GM23338 (cell line): ENCODE measurements at regions not wholly inside any gene's neighbourhood (a gene's known extent, or its start where the extent isn't known, plus 50 kb on each side); places are given as distances from the start of the nearest gene placed in this dataset.

Source experiments
- ATAC-seq: fragments of 200-7000 bp; cut with Tn5 transposase; 3 replicates; pipeline ENCODE4 v1.9.1; 2020
- DNase-seq: peaks from one replicate; pipeline ENCODE4 v3.0.0-alpha.2; 2015; ENCODE audit warnings: low spot score
- H2AFZ ChIP-seq: fragments of 200-600 bp; sonication (generic); 2 replicates; pipeline ENCODE4 v1.8.0; 2016; ENCODE audit warnings: antibody characterized with exemption, mild to moderate bottlenecking, moderate library complexity
- H3F3A ChIP-seq: fragments of 200-600 bp; sonication (generic); replicated peaks from 2 replicates; pipeline ENCODE4 v1.8.0; 2017; ENCODE audit warnings: antibody characterized with exemption, mixed run types, low read depth
- H3K27ac ChIP-seq: fragments of 200-600 bp; sonication (generic); 2 replicates; pipeline ENCODE4 v1.6.1; 2016; ENCODE audit warnings: low read depth
- H3K27me3 ChIP-seq: fragments of 200-600 bp; sonication (generic); 2 replicates; pipeline ENCODE4 v1.8.0; 2016; ENCODE audit warnings: mild to moderate bottlenecking, mixed run types, moderate library complexity; ENCODE audit not compliant: insufficient read depth
- H3K36me3 ChIP-seq: fragments of 200-600 bp; sonication (generic); 2 replicates; pipeline ENCODE4 v1.8.0; 2016; ENCODE audit warnings: mild to moderate bottlenecking; ENCODE audit not compliant: insufficient read depth
- H3K4me1 ChIP-seq: fragments of 200-600 bp; sonication (generic); 2 replicates; pipeline ENCODE4 v1.8.0; 2016; ENCODE audit warnings: mild to moderate bottlenecking, moderate library complexity; ENCODE audit not compliant: insufficient read depth
- H3K4me2 ChIP-seq: fragments of 200-600 bp; sonication (generic); 2 replicates; pipeline ENCODE4 v1.7.1; 2017; ENCODE audit warnings: mixed run types
- H3K4me3 ChIP-seq: fragments of 200-600 bp; sonication (generic); 2 replicates; pipeline ENCODE4 v1.6.1; 2016; ENCODE audit warnings: mixed run types
- H3K79me2 ChIP-seq: fragments of 200-600 bp; sonication (generic); replicated peaks from 2 replicates; pipeline ENCODE4 v1.8.0; 2017; ENCODE audit warnings: mild to moderate bottlenecking; ENCODE audit not compliant: insufficient read depth
- H3K9me2 ChIP-seq: fragments of 200-600 bp; sonication (generic); 2 replicates; pipeline ENCODE4 v1.8.0; 2017; ENCODE audit not compliant: insufficient read depth
- H4K20me1 ChIP-seq: fragments of 200-600 bp; sonication (generic); replicated peaks from 2 replicates; pipeline ENCODE4 v1.8.0; 2017; ENCODE audit warnings: mild to moderate bottlenecking; ENCODE audit not compliant: insufficient read depth
- H3K27ac Mint-ChIP-seq: 2 replicates; pipeline ENCODE4 v1.8.0; 2020; ENCODE audit warnings: inconsistent platforms, mild to moderate bottlenecking, moderate library complexity, mixed read lengths
- H3K27me3 Mint-ChIP-seq: 3 replicates; pipeline ENCODE4 v1.8.0; 2022; ENCODE audit warnings: low read depth, mild to moderate bottlenecking, moderate library complexity, mixed read lengths, inconsistent platforms; ENCODE audit not compliant: insufficient read depth, poor library complexity
- H3K36me3 Mint-ChIP-seq: 3 replicates; pipeline ENCODE4 v1.8.0; 2021; ENCODE audit warnings: low read depth, mild to moderate bottlenecking, inconsistent platforms, moderate library complexity, mixed read lengths
- H3K4me1 Mint-ChIP-seq: 3 replicates; pipeline ENCODE4 v1.8.0; 2020; ENCODE audit warnings: mild to moderate bottlenecking, inconsistent platforms, mixed read lengths
- H3K4me3 Mint-ChIP-seq: 3 replicates; pipeline ENCODE4 v1.8.0; 2021; ENCODE audit warnings: moderate library complexity, mild to moderate bottlenecking, inconsistent platforms, mixed read lengths
- H3K9me3 Mint-ChIP-seq: 3 replicates; pipeline ENCODE4 v1.8.0; 2020; ENCODE audit warnings: moderate library complexity, mild to moderate bottlenecking, inconsistent platforms, mixed read lengths
- CREB1 ChIP-seq: fragments of 250-450 bp; sonication (Bioruptor Pico); IDR thresholded peaks from 2 replicates; pipeline ENCODE4 v1.5.0; 2020; ENCODE audit warnings: low read depth, mild to moderate bottlenecking, moderate library complexity
- EZH2 ChIP-seq: fragments of 200-600 bp; sonication (generic); IDR thresholded peaks from one replicate; pipeline ENCODE4 v1.8.0; 2017; ENCODE audit warnings: antibody characterized with exemption, mild to moderate bottlenecking, low read depth; ENCODE audit not compliant: unreplicated experiment
- EZH2phosphoT487 ChIP-seq: fragments of 200-600 bp; sonication (generic); IDR thresholded peaks from one replicate; pipeline ENCODE4 v1.8.1; 2018; ENCODE audit warnings: antibody characterized with exemption; ENCODE audit not compliant: unreplicated experiment
- JUNB ChIP-seq: IDR thresholded peaks from one replicate; pipeline ENCODE4 v1.6.1; 2016; ENCODE audit warnings: antibody characterized with exemption; ENCODE audit not compliant: unreplicated experiment
- NANOG ChIP-seq: IDR thresholded peaks from 2 replicates; pipeline ENCODE4 v1.6.1; 2016; ENCODE audit warnings: antibody characterized with exemption, borderline replicate concordance
- POLR2AphosphoS5 ChIP-seq: IDR thresholded peaks from 2 replicates; pipeline ENCODE4 v1.6.1; 2016; ENCODE audit warnings: antibody characterized with exemption, low read depth
- STAT1 ChIP-seq: IDR thresholded peaks from one replicate; pipeline ENCODE4 v1.6.1; 2016; ENCODE audit warnings: antibody characterized with exemption; ENCODE audit not compliant: unreplicated experiment
- ZNF114 ChIP-seq: fragments of 250-450 bp; sonication (Bioruptor Pico); IDR thresholded peaks from 2 replicates; pipeline ENCODE4 v1.5.0; 2020; ENCODE audit warnings: mild to moderate bottlenecking, moderate library complexity
- ZNF331 ChIP-seq: fragments of 250-450 bp; sonication (Bioruptor Pico); IDR thresholded peaks from 2 replicates; pipeline ENCODE4 v1.5.0; 2020; ENCODE audit warnings: low read depth, mild to moderate bottlenecking, moderate library complexity
- TF ChIP-seq, protein P1 (sequence below): IDR thresholded peaks from one replicate; pipeline ENCODE4 v1.6.1; 2018; ENCODE audit warnings: antibody characterized with exemption; ENCODE audit not compliant: unreplicated experiment
- TF ChIP-seq, protein P2 (sequence below), 2 experiments: fragments of 200-600 bp in 1 of 2; sonication (generic) in 1 of 2; conservative IDR thresholded peaks; 2 replicates each; pipeline versions ENCODE4 v1.5.1 to v1.6.1; 2016 to 2017; ENCODE audit warnings: antibody characterized with exemption in 2 of 2, low read depth in 2 of 2, mild to moderate bottlenecking in 2 of 2, moderate library complexity in 1 of 2
- TF ChIP-seq, protein P3 (sequence below): IDR thresholded peaks from 2 replicates; pipeline ENCODE4 v1.6.1; 2016; ENCODE audit warnings: antibody characterized with exemption

- TF ChIP-seq, protein P1, sequence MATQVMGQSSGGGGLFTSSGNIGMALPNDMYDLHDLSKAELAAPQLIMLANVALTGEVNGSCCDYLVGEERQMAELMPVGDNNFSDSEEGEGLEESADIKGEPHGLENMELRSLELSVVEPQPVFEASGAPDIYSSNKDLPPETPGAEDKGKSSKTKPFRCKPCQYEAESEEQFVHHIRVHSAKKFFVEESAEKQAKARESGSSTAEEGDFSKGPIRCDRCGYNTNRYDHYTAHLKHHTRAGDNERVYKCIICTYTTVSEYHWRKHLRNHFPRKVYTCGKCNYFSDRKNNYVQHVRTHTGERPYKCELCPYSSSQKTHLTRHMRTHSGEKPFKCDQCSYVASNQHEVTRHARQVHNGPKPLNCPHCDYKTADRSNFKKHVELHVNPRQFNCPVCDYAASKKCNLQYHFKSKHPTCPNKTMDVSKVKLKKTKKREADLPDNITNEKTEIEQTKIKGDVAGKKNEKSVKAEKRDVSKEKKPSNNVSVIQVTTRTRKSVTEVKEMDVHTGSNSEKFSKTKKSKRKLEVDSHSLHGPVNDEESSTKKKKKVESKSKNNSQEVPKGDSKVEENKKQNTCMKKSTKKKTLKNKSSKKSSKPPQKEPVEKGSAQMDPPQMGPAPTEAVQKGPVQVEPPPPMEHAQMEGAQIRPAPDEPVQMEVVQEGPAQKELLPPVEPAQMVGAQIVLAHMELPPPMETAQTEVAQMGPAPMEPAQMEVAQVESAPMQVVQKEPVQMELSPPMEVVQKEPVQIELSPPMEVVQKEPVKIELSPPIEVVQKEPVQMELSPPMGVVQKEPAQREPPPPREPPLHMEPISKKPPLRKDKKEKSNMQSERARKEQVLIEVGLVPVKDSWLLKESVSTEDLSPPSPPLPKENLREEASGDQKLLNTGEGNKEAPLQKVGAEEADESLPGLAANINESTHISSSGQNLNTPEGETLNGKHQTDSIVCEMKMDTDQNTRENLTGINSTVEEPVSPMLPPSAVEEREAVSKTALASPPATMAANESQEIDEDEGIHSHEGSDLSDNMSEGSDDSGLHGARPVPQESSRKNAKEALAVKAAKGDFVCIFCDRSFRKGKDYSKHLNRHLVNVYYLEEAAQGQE, result no peak
- TF ChIP-seq NANOG (no peak), CREB1 (no peak), EZH2phosphoT487 (no peak), ZNF114 (CRISPR knock-in tag) (no peak), POLR2AphosphoS5 (no peak), ZNF331 (CRISPR knock-in tag) (no peak), JUNB (no peak), STAT1 (no peak)
- TF ChIP-seq, protein P2, sequence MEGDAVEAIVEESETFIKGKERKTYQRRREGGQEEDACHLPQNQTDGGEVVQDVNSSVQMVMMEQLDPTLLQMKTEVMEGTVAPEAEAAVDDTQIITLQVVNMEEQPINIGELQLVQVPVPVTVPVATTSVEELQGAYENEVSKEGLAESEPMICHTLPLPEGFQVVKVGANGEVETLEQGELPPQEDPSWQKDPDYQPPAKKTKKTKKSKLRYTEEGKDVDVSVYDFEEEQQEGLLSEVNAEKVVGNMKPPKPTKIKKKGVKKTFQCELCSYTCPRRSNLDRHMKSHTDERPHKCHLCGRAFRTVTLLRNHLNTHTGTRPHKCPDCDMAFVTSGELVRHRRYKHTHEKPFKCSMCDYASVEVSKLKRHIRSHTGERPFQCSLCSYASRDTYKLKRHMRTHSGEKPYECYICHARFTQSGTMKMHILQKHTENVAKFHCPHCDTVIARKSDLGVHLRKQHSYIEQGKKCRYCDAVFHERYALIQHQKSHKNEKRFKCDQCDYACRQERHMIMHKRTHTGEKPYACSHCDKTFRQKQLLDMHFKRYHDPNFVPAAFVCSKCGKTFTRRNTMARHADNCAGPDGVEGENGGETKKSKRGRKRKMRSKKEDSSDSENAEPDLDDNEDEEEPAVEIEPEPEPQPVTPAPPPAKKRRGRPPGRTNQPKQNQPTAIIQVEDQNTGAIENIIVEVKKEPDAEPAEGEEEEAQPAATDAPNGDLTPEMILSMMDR (conservative IDR thresholded peaks at IDR 0.05; ENCODE audit: low read depth in 2 of 2), result no peak
- TF ChIP-seq, protein P3, sequence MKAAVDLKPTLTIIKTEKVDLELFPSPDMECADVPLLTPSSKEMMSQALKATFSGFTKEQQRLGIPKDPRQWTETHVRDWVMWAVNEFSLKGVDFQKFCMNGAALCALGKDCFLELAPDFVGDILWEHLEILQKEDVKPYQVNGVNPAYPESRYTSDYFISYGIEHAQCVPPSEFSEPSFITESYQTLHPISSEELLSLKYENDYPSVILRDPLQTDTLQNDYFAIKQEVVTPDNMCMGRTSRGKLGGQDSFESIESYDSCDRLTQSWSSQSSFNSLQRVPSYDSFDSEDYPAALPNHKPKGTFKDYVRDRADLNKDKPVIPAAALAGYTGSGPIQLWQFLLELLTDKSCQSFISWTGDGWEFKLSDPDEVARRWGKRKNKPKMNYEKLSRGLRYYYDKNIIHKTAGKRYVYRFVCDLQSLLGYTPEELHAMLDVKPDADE, result no peak
Measured at GRCh38 chr12:81987371-81987770, 228.2 kb upstream of the PPFIA2 start (continued).

GRCh38 chr12:81976661-81977060 is 217.5 kb upstream of the PPFIA2 start:
- no peak overlapping the region for H3K27ac ChIP-seq
- H3K79me2 ChIP-seq, result no peaks in the 10 kb centered on the region
- TF ChIP-seq ZNF331 (CRISPR knock-in tag), result no peak
- TF ChIP-seq, protein P3, result no peak
- TF ChIP-seq, protein P1, result no peak
- TF ChIP-seq EZH2, result no peak
- TF ChIP-seq JUNB, result no peak
- TF ChIP-seq ZNF114 (CRISPR knock-in tag), result no peak
- no peak for TF ChIP-seq CREB1
- TF ChIP-seq, protein P2 (conservative IDR thresholded peaks at IDR 0.05; ENCODE audit: low read depth in 2 of 2), result no peak
- no peak for TF ChIP-seq EZH2phosphoT487
- no peak for TF ChIP-seq NANOG
- no peak for TF ChIP-seq STAT1
- 0 out of 2 replicates have a peak, but pooled peaks cover 5% of the 10 kb centered on the region for H3K36me3 ChIP-seq
- Mint-ChIP-seq H3K9me3 (no peaks in the 10 kb centered on the region), H3K4me3 (no peak overlapping the region), H3K27me3 (no peaks in the 10 kb centered on the region), H3K4me1 (peaks cover 12% of the 10 kb centered on the region), H3K27ac (no peak overlapping the region), H3K36me3 (no peaks in the 10 kb centered on the region)
- H3K4me3 ChIP-seq, result no peak overlapping the region
- H2AFZ ChIP-seq, result no peak overlapping the region
- no peaks in the 10 kb centered on the region for H4K20me1 ChIP-seq
- H3K9me2 ChIP-seq, result peaks cover 5% of the 10 kb centered on the region; the same call in 1 of the 2 replicates
- DNase-seq (no peak), ATAC-seq (no peak)
- H3K4me1 ChIP-seq, result peaks cover 9% of the 10 kb centered on the region; the same call in 1 of the 2 replicates
- no peaks in the 10 kb centered on the region for H3F3A ChIP-seq
- no peaks in the 10 kb centered on the region for H3K27me3 ChIP-seq
- no peak overlapping the region for H3K4me2 ChIP-seq
